PC-9 (cell line): ENCODE measurements at regions not wholly inside any gene's neighbourhood (a gene's known extent, or its start where the extent isn't known, plus 50 kb on each side); places are given as distances from the start of the nearest gene placed in this dataset.

Experiments used
- CTCF ChIP-seq: fragments of 200-600 bp; sonication (generic); conservative IDR thresholded peaks from 2 replicates; pipeline ENCODE4 v1.6.1; 2017; ENCODE audit warnings: mixed run types, antibody characterized with exemption, mild to moderate bottlenecking, moderate library complexity
- EZH2 ChIP-seq: fragments of 200-600 bp; sonication (generic); IDR thresholded peaks from 2 replicates; pipeline ENCODE4 v1.8.0; 2017; ENCODE audit warnings: antibody characterized with exemption, low read depth

DNA sequence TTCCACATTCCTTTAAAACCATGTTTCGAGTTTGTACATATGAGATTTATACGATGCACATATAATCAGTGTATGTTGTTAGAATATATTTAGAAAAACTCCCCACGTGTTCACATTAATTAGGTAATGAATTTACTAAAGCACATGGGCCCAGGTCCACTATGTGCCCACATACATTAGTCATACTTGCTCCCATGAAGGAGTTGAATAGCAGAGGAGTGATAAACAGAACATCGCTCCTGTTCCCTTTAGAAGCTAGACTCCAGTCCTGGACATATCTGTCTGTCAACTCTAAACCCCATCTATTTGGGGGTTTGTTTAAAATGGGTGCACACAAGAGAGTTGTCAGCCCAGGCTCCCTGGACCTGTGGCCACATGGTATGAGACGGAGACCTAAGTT is 108.1 kb upstream of the TIAM2 start:
- TF ChIP-seq CTCF (no peak), EZH2 (no peak)
